HG03064 (cell line): ENCODE measurements at regions not wholly inside any gene's neighbourhood (a gene's known extent, or its start where the extent isn't known, plus 50 kb on each side); places are given as distances from the start of the nearest gene placed in this dataset.

ENCODE experiments used
- ATAC-seq: cut with Tn5 transposase; IDR thresholded peaks from one replicate; pipeline ENCODE4 v1.9.1; 2021; ENCODE audit warnings: low read depth; ENCODE audit not compliant: unreplicated experiment

DNA sequence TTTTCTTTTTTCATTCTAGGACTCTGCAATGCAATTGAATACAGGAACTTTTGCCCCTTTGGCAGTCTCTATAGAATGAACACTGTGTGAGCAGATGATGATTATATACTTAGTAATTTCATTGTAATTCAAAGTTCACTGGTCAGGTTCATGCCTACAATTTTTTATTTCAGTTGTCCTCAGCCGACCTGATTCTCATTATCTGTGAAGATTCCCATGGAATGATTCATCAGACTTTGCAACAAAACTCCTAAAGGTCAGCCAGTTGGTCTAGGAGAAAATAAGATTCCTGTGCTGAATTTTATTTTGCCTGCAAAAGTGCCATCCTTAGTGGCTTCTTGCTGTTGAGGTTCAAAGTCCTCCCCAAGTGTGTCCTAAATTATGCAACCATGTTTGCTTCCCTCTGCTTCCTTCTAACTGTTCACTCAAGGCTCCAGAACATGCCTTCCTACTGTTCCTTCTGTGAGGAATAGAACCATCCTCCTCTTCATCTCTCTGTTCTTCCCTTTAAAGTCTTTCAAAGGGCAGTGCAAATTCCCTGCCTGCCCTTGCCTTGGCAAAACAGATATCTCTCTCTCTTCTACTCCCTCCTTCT is 194.2 kb upstream of the CNR1 start:
- ATAC-seq = no peak

DNA sequence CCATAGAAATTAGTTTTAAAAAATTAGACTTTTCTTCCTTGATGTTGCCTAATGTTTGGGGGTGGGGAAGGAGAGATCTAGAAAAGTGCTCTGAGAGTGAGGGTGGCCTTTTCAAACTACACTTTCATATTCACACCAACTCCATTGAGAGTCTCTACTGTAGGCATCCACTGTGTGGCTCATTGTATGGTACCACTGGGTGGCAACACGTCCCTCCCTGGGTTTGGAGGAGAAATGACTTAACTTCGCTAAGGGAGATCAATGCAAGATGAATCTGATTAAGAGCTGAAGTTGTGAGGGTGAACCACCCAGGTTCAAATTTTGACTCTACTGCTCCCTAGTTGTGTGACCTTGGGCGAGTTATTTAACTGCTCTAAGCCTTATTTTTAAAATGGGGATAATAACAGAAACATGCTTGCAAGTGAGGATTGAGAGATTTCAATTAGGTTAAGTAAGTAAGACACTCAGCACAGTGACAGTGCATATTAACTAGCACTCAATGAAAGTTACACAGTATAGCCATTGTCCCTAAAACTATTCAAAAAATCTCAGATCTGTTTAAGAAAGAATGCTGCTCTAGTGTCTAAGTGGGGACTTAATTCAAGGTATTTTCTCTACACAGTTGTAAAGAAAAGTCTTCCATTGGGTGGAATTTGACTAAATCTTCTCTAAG is 193.5 kb upstream of the CNR1 start:
- ATAC-seq = no peak

DNA sequence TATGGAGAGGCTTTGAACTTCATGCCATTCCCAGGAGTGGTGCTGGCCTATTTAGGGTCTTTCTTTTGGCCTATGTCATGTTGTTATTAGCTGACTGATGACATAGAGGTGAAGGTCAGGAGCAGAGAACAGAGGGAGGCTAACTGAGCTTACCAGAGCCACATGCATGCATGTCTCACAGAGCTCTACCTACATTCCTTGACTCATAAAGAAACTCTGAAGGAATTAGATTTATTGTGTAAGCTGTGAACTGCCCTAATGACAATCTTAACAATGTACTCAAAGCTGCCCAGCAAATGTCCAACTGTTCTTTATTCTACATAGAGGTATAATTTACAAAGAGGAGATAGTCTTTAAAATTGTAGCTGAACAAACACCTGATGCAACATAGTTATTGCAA is 192.7 kb upstream of the CNR1 start:
- no peak for ATAC-seq

DNA sequence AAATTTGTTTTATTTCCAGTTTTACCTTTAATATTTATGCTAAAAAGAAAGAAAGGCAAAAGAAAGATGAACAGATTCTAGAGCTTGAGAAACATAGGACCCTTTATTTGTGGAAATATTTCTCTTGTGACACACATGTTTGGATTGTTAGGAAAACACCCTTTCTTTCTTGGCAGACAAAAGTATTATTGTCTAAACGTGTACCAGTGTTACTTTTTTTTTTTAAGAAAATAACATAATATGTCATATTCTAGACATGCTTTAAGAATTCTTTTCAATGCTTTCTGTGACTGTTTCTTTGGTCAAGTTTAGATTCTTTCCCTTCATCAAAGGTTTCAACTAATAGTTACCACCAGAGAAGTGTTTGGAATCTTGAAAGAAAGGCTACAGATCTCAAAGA is 183.4 kb upstream of the CNR1 start:
- ATAC-seq = no peak

DNA sequence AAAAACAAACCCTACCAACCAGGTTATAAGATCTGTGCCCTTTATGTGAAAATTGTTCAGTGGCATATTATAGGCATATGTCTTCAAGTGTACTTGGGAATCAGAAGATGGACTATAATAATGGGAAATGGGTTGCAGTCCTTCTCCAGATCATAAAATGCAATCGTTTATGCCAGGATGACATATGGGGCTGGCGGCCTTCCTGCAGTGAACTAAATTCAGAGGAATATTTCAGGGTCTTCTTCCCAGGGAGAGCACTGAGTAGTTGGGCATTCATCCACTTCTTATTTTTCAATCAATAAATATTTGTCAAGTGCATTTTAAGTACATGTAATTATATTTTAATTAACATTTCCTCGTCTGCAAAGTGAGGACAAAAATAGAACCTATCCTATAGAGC is 176.2 kb upstream of the CNR1 start:
- no peak for ATAC-seq

DNA sequence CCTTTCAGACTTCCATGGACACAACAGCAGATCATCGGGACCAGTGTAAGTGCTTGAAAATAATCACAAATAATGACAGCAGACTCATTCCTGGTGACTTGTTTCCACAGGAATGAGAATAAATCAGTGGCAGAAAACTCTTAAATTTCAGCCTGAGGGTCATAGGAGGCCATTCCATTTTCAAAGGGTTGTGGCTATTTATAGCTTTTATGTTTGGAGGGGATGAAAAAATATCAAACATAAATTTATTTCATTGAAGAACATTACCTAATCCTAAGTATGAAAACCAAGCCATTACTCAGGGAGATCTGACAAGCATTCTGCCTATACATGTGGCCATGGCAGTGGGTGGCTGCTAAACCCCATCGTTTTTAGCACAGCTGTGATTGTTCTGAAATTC is 173.6 kb upstream of the CNR1 start:
- no peak for ATAC-seq

DNA sequence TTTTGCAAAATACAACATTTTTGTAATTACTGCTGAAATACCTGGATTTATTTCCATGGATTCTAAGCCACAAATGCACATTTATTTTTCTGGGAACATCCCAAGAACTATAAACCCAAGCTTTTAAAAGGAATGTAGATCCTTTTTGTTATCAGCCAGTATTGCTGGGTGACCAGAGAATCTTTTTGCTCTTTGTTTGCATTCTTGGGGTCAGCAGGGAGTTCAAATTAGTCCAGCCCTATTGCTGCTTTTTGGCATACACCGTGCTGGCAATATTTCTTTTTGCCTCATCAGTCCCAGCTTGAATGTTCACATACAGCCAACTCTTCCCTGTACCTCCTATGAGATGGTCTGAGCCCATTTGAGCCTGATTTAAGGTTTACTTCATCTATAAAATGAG is 155.2 kb upstream of the CNR1 start:
- ATAC-seq = no peak

DNA sequence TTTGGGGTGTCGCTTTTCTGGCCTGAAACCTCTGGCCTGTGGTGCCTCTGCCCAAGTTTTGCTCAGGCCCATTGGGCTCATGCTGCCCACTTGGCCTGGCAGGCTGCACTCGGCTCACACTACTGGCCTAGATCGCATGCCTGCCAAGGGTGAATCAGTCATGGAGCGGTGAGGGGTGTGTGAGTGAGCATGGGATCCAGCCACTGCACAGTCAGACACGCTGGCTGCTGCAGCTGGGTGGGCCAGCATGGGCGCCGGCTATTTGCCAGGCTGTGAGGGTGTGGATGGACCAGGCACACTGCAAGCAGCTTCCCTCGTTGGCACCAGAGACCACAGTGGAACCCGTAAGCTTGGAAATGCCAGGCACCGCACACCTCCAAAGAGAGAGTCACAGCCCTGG is 145.4 kb upstream of the CNR1 start:
- ATAC-seq = no peak

DNA sequence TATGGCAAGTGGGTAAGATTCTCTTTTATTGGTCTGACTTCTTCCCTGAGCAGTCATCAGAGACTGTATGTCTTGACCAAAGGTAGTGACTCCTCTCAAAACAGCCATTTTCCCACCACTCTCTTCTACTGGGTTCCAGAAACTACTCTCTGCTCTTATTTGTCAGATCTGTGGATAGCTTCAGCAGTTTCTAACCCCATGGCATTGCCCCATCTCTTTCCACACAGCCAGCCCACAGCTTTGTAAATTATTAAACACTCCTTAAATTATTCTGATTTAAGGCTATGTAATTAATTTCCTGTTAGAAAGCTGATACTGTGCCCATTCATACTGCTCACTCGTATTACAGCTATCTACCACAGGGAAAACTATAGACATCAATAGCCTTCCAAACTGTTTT is 138.4 kb upstream of the CNR1 start:
- no peak for ATAC-seq

DNA sequence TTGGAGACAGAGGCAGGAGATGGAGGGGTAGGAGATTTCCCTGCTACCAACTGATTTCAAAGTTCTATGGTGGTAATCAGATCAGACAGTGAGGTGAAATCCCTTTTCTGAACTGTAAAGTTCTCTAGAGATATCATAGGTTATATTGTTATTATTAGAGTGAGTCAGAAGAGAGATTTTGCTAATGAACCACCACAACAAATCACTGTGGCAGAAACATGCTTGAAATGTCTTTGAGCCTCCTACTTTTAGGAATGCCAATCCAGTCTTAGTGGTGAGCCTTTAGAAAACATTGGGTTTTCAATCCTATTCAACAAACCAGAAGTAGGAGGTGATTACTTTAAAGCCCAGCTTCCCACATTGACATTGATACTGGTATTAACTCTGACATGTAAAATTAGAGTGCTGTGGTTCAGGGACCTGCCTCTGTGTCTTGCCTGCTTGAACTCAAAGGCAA is 136.7 kb upstream of the CNR1 start:
- ATAC-seq = no peak

DNA sequence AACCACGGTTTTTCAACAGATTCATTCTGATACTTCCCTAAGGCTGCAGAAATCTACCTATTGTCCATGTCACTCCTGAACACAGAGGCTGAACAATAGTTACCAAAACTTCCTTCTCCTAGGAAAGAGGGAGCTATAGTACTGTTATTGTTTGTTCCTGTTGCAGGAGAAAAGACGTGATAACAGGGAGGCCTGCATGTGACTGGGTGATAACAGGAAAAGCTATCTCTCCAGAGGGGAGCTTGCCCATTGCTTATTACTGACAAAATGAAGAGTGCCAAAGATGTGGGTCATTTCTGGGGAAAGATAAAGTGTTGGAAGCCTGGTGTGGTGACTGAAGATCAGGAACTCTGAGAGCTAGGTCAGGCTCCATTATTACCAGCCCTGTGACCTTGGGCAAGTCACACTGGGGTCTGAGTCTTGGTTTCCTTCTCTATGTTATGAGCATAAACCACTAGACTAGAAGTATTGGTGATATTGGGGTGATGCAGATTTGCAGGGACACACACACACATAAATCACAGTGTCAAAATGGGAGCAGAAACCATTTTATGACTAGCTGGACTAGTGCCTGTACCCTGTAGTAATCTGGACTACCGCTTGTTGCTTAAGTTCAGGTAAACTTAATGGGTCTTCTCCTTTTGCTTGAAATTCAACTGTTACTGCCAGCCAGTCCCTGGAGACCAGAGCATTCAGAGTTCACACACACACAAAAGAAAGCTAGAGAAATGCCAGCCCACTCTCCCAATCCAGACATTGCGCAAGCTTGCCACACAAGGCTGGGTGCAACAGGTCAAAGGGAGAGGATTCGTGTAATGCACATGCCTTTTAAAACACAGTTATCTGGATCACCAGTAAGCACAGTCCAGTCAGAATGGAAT is 136.0 kb upstream of the CNR1 start:
- no peak for ATAC-seq

DNA sequence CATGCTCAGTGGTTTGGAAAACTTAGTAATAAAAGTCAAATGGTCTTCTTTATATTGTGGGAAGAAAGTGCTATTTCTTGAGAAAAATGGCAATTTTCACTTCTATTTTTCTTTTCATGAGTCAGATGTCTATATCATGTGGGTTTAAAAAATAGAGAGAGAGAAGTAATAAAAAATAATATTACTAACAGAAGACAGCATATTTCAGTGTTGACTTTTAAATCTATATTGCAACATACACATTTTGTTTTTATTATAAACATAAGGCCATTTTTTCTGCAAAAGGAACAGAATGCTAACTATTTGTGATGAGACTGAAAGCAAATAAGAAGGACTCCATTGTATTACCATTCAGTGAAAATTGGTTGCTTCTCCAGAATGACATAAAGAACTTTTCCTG is 135.1 kb upstream of the CNR1 start:
- ATAC-seq = no peak

DNA sequence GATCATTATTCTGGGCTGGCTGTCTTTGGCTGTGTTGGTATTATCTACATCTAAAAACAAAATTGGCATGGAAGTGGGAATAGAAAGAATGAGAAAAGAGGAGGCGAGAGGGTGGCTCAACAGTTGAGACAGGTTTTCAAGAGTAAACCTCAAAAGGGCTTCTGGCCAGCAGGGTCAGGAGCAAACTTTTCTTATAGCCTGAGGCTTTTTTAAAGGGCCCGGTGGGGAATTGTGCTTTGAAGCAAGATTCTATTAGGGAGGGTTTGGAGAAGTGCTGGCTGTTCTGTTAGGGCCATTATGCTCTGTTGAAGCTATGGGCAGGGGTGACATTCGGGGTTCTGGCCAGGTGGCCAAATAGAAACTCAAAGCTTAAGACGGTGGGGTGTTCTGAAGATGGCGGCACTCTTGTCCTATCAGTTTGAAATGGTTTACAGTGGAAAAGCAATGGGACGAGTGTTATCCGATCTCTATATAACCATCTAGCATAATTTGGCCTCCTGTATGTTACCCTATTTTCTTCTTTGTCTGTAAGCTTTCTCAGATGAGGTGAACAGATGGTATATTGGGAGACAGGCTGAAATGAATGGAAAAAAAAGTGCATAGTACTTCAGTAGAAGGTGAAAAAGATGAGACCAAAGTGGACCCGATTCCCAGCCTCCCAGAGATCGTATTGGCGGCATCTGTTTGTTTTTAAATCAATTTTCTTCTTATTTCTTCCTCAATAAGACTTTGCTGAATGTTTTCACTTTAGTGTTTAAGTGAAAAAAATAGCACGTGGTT is 132.1 kb upstream of the CNR1 start:
- ATAC-seq = no peak

DNA sequence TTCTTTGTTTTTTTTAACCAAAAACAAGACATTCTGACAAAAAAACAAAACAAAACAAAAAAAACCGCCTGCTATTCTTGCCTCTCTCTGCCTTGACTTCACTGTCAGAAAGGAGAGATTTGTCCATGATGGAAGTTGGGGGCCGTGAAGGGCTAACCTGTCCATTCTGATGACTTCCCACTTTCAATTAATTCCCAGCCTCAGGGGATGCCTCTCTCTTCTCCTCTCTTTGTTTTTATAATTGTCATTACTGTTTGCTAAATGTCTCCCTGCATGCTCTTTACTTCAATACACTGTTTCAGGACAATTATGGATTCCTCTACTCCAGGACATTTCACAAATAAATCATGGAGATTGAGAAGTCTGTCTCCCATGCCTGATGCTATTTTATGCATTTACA is 130.5 kb upstream of the CNR1 start:
- ATAC-seq = no peak

DNA sequence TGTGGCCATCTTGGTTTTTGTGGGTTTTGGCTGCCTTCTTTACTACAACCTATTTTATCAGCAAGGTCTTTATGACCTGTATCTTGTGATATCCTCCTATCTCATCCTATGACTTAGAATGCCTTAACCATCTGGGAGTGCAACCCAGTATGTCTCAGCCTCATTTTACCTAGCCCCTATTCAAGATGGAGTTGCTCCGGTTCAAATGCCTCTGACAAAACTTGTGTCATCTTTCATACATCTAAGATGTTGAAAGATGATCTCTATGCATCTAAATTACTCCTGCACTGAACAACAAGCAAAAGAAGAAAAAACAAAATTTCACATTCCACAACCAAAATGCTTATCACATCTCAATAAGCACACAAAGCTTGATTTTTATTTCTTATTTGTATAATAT is 129.5 kb upstream of the CNR1 start:
- no peak for ATAC-seq

DNA sequence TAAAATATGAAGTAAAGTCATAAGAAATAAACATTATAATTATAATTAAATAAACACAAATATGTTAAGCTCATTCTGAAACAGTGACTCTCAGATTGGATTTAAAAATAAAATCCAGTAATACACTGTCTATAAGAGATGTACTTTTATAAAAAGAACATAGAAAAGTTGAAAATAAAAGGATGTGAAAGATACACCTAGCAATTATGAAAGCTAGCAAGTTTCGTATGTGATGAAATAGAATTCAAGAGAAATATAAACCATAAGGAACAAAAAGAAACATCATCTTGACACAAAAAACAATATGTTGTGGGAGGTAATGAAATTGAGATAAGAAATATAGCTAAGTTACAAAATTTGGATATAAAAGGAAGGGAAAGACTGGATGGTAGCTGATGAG is 128.6 kb upstream of the CNR1 start:
- ATAC-seq = no peak

DNA sequence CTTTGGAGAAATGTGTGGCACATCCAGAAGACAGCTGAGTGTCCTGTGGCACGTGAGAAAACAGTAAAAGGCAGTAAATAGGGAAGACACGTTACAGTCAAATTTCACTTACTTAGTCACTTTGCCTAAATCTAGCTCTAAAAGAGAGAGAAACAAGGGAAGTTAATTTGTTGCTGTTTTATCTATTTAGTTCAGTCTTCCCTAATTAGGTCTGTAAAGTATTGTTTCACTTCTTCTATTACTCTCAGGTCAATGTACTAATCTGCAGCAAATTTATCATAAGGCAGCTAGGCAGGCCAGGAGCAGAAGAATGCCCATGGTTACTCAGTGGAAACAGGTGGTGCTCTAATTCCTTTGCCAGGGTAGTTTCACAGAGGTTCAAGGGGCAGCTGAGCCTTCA is 124.3 kb upstream of the CNR1 start:
- no peak for ATAC-seq

DNA sequence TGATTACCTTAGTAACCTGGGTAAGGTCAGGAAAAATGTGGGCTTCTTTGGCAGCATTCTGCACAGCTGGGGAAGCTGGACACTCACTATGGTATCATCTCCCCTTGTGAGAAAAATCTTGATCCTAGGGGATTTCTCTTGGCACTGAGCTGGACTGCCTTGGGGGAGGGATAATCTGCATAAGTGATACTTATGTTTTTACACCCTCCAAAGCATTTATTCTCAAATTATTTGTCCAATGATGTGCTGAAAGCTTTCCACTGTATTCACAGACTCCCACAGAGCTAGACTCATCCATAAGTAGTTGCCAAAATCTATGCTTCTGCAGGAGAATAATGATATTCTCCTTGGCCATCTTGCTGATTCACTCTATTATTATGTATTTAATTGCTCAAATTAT is 121.5 kb upstream of the CNR1 start:
- no peak for ATAC-seq

DNA sequence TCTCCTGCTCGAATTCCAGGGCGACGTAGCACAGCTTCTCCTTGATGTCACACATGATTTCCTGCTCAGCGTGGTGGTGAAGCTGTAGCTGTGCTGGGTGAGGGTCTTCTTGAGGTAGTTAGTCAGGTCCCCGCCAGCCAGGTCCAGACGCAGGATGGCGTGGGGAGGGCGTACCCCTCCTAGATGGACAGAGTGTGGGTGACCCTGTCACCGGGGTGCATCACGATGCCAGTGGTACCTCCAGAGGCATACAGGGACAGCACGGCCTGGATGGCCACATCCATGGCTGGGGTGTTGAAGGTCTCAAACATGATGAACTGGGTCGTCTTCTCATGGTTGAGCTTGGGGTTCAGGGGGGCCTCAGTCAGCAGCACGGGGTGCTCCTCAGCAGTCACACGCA is 110.2 kb upstream of the CNR1 start:
- ATAC-seq = no peak

DNA sequence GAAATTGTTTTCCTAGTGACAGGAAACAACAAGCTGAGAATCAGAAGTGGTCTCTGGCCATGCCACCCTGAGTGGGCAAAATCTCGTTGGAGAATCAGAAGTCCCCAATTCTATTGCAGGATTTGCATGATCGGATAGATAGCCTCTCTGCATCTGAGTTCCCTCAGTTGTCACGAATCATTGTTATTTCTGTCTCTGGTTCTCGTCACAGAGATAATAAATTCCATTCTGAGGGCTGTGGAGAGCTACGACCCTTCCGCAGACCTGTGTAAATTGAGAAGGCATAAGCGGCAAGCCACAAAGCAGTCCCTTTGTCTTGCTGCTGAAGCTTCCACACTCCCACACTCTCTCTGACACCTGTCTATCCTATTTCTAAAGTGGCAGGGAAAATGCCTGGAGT is 102.4 kb upstream of the CNR1 start:
- no peak for ATAC-seq

DNA sequence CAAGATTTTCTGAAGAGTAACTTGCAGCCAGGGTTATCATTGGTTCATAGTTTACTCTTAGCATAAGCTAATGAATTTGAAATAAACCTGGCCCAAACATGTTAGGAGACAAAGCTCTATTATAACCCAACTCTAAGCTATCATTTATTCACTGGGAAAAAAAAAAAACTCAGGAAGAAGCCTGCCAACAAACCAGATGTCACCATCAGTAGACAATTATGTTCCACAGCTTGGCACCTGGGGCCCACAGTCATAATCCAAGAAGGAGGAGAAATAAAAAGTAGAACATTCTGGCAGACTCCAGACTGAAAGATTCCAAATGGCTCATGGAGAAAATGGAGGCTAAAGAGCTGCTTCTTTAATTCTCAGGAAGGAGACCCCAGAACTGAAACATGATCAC is 100.0 kb upstream of the CNR1 start:
- no peak for ATAC-seq
